Gastrocnemius medialis (tissue), 4 donors: ENCODE measurements at regions not wholly inside any gene's neighbourhood (a gene's known extent, or its start where the extent isn't known, plus 50 kb on each side); places are given as distances from the start of the nearest gene placed in this dataset.

ENCODE experiments used
- ATAC-seq, 2 donors: fragments of 150-250 bp; one replicate each; pipeline ENCODE4 v1.9.1; 2016
- DNase-seq, 2 donors: peaks; one replicate each; pipeline ENCODE4 v3.0.0-alpha.2; 2019
- H3K27ac ChIP-seq, 4 donors: fragments of 200-600 bp; sonication (generic); 1 replicate in 1 of 4; 2 replicates in 3 of 4; pipeline ENCODE4 v1.5.1; 2016 to 2018; ENCODE audit warnings: mild to moderate bottlenecking in 2 of 4, moderate library complexity in 1 of 4
- H3K27me3 ChIP-seq, 3 donors: fragments of 200-600 bp; sonication (generic) in 2 of 3; 1 replicate in 1 of 3; 2 replicates in 2 of 3; pipeline versions ENCODE4 v1.5.1 to v1.6.0; 2016 to 2019; ENCODE audit warnings: mild to moderate bottlenecking in 1 of 3, moderate library complexity in 1 of 3
- H3K36me3 ChIP-seq, 2 donors: fragments of 200-600 bp; sonication (generic) in 1 of 2; one replicate each; pipeline ENCODE4 v1.5.1; 2017 to 2018
- H3K4me1 ChIP-seq, 2 donors: fragments of 200-600 bp; sonication (generic) in 1 of 2; one replicate each; pipeline ENCODE4 v1.5.1; 2016 to 2017; ENCODE audit warnings: mild to moderate bottlenecking in 2 of 2
- H3K4me3 ChIP-seq, 4 donors: fragments of 200-600 bp; sonication (generic) in 3 of 4; 1 replicate in 1 of 4; 2 replicates in 3 of 4; pipeline ENCODE4 v1.5.1; 2016 to 2019; ENCODE audit warnings: mild to moderate bottlenecking in 2 of 4
- H3K9me3 ChIP-seq, 3 donors: fragments of 200-600 bp; sonication (generic) in 2 of 3; 1 replicate in 1 of 3; 2 replicates in 2 of 3; pipeline ENCODE4 v1.5.1; 2016 to 2019
- POLR2A ChIP-seq, 2 donors: fragments of 450-650 bp; IDR thresholded peaks; one replicate each; pipeline ENCODE4 v1.6.1; 2017; ENCODE audit warnings: antibody characterized with exemption in 2 of 2, mild to moderate bottlenecking in 2 of 2, moderate library complexity in 2 of 2
- in situ Hi-C, 4 donors: fragments of 200-750 bp; cut with MboI; loops; one replicate each; pipeline versions ENCODE4 v1.15.0 to v1.8.0; 2017; ENCODE audit warnings: low sequenced_read_pairs in 4 of 4
- intact Hi-C: fragments of 100-400 bp; cut with DNase I; formaldehyde crosslinking; loops from one replicate; pipeline ENCODE4 v1.15.1; 2023; ENCODE audit warnings: low total_unique reads
- TF ChIP-seq, protein P1 (sequence below), 5 experiments: fragments of 450-650 bp in 3 of 5; fragments of 200-600 bp in 2 of 5; sonication (generic) in 2 of 5; IDR thresholded peaks in 4 of 5; conservative IDR thresholded peaks in 1 of 5; 1 replicate in 4 of 5; 2 replicates in 1 of 5; pipeline ENCODE4 v1.5.1; 2016 to 2019; ENCODE audit warnings: antibody characterized with exemption in 5 of 5, mild to moderate bottlenecking in 3 of 5, moderate library complexity in 3 of 5

DNA sequence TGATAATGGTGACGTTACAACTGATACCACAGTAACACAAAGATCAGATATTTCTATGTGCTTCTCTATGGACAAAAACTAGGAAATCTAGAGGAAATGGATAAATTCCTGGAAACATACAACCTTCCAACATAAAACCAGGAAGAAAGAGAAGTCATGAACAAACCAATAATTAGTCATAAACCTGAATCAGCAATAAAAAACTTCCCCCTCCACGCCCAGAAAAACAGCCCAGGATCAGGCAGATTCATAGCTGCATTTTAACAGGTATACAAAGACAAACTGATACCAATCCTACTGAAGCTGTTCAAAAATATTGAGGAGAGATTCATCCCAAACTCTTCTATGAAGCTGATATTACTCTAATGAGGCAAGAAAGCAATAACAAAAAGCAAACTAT lies 1535.2 kb upstream of the LRRTM1 start:
- no peaks in the 10 kb centered on the region for H3K27me3 ChIP-seq
- H3K4me3 ChIP-seq: no peak overlapping the region
- ATAC-seq (no peak), DNase-seq (no peak)
- no peaks in the 10 kb centered on the region for H3K36me3 ChIP-seq
- no peaks in the 10 kb centered on the region for H3K4me1 ChIP-seq
- H3K9me3 ChIP-seq: no peaks in the 10 kb centered on the region
- H3K27ac ChIP-seq: no peak overlapping the region
- TF ChIP-seq, protein P1, sequence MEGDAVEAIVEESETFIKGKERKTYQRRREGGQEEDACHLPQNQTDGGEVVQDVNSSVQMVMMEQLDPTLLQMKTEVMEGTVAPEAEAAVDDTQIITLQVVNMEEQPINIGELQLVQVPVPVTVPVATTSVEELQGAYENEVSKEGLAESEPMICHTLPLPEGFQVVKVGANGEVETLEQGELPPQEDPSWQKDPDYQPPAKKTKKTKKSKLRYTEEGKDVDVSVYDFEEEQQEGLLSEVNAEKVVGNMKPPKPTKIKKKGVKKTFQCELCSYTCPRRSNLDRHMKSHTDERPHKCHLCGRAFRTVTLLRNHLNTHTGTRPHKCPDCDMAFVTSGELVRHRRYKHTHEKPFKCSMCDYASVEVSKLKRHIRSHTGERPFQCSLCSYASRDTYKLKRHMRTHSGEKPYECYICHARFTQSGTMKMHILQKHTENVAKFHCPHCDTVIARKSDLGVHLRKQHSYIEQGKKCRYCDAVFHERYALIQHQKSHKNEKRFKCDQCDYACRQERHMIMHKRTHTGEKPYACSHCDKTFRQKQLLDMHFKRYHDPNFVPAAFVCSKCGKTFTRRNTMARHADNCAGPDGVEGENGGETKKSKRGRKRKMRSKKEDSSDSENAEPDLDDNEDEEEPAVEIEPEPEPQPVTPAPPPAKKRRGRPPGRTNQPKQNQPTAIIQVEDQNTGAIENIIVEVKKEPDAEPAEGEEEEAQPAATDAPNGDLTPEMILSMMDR (IDR thresholded peaks at IDR 0.05 in 4 of 5, conservative IDR thresholded peaks at IDR 0.05 in 1 of 5): no peak
- no peak for TF ChIP-seq POLR2A (IDR thresholded peaks at IDR 0.05)
- in situ Hi-C loops: no loop called here
- intact Hi-C loops: no loop called here

DNA sequence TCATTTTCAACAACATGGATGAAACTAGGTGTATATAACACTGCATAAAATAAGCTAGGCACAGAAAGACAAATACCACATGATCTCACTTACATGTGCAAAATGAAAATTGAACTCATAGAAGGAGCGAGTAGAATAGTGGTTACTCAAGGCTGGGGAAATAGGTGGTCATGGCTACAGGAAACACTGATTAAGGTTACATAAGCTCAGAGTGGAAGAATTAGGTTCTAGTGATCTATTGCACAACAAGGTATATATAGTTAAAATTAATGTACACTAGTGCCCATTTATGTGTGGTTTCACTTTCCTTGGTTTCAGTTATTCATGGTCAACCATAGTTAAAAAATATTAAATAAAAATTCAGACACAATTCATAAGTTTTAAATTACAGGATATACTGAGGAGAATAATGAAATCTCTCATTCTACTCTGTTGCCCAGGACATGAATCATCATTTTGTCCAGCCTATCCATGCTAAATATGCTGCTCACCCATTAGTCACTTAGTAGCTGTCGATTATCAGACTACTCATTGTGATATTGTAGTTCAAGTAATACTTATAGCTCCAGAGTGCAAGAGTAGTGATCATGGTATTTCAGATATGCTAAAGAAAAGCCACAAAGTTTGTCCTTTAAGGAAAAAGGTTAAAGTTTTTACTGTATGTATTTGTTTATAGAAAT lies 1530.9 kb upstream of the LRRTM1 start:
- TF ChIP-seq POLR2A (IDR thresholded peaks at IDR 0.05): no peak
- TF ChIP-seq, protein P1 (IDR thresholded peaks at IDR 0.05 in 4 of 5, conservative IDR thresholded peaks at IDR 0.05 in 1 of 5): no peak
- Histone ChIP-seq H3K4me3 (no peak overlapping the region), H3K4me1 (no peaks in the 10 kb centered on the region), H3K9me3 (no peaks in the 10 kb centered on the region), H3K27ac (no peak overlapping the region), H3K36me3 (no peaks in the 10 kb centered on the region), H3K27me3 (no peaks in the 10 kb centered on the region)
- in situ Hi-C loops: no loop called here
- no peak for DNase-seq
- no peak for ATAC-seq
- intact Hi-C loops: no loop called here

- H3K36me3 ChIP-seq: no peaks in the 10 kb centered on the region
- DNase-seq: no peak
- no peak overlapping the region for H3K4me3 ChIP-seq
- no peaks in the 10 kb centered on the region for H3K27me3 ChIP-seq
- no peak for TF ChIP-seq POLR2A (IDR thresholded peaks at IDR 0.05)
- TF ChIP-seq, protein P1 (IDR thresholded peaks at IDR 0.05 in 4 of 5, conservative IDR thresholded peaks at IDR 0.05 in 1 of 5): no peak
- no peaks in the 10 kb centered on the region for H3K9me3 ChIP-seq
- in situ Hi-C loops: no loop called here
- ATAC-seq: no peak
- H3K27ac ChIP-seq: no peak overlapping the region
- H3K4me1 ChIP-seq: no peaks in the 10 kb centered on the region
- intact Hi-C loops: no loop called here
These were observed 1482.3 kb upstream of the LRRTM1 start for GRCh38 chr2:81786811-81787210.

GRCh38 chr2:81767187-81767912 lies 1462.8 kb upstream of the LRRTM1 start:
- no peak overlapping the region for H3K4me3 ChIP-seq
- H3K27me3 ChIP-seq: no peaks in the 10 kb centered on the region
- DNase-seq: no peak
- intact Hi-C loops (no loop called here), in situ Hi-C loops (no loop called here)
- H3K4me1 ChIP-seq: no peaks in the 10 kb centered on the region
- H3K9me3 ChIP-seq: no peaks in the 10 kb centered on the region
- no peak overlapping the region for H3K27ac ChIP-seq
- TF ChIP-seq POLR2A (IDR thresholded peaks at IDR 0.05): no peak
- TF ChIP-seq, protein P1 (IDR thresholded peaks at IDR 0.05 in 4 of 5, conservative IDR thresholded peaks at IDR 0.05 in 1 of 5): no peak
- no peaks in the 10 kb centered on the region for H3K36me3 ChIP-seq
- no peak for ATAC-seq
